ENCODE measurements at regions not wholly inside any gene's neighbourhood (a gene's known extent, or its start where the extent isn't known, plus 50 kb on each side); places are given as distances from the start of the nearest gene placed in this dataset.

GRCh38 chr3:31247850-31248562 lies 284.7 kb upstream of the STT3B start:
- no peaks in the 10 kb centered on the region for H3K9me3 Mint-ChIP-seq (ENCODE audit: low read depth)
- H3K4me3 Mint-ChIP-seq: no peak overlapping the region
- peak overlapping the region; percentile 42 for H3K27ac Mint-ChIP-seq
- H3K4me1 Mint-ChIP-seq (ENCODE audit: low read depth): peaks cover 34% of the 10 kb centered on the region
- H3K27me3 Mint-ChIP-seq: no peaks in the 10 kb centered on the region
- no peaks in the 10 kb centered on the region for H3K36me3 Mint-ChIP-seq

- no peaks in the 10 kb centered on the region for H3K27me3 Mint-ChIP-seq
- H3K9me3 Mint-ChIP-seq (ENCODE audit: low read depth): no peaks in the 10 kb centered on the region
- H3K36me3 Mint-ChIP-seq: peaks cover 1% of the 10 kb centered on the region
- no peak overlapping the region for H3K4me3 Mint-ChIP-seq
- peaks cover 40% of the 10 kb centered on the region for H3K4me1 Mint-ChIP-seq (ENCODE audit: low read depth)
- peak overlapping the region; percentile 42 for H3K27ac Mint-ChIP-seq
Measured at GRCh38 chr3:31248563-31248992, 284.1 kb upstream of the STT3B start.

- peaks cover 5% of the 10 kb centered on the region for H3K36me3 Mint-ChIP-seq
- no peak overlapping the region for H3K4me3 Mint-ChIP-seq
- H3K9me3 Mint-ChIP-seq (ENCODE audit: low read depth): no peaks in the 10 kb centered on the region
- H3K4me1 Mint-ChIP-seq (ENCODE audit: low read depth): peaks cover 49% of the 10 kb centered on the region
- no peak overlapping the region for H3K27ac Mint-ChIP-seq
- no peaks in the 10 kb centered on the region for H3K27me3 Mint-ChIP-seq
Measured at GRCh38 chr3:31249545-31249944, 283.2 kb upstream of the STT3B start.

- peaks cover 49% of the 10 kb centered on the region for H3K4me1 Mint-ChIP-seq (ENCODE audit: low read depth)
Measured at GRCh38 chr3:31250116-31250777, 282.5 kb upstream of the STT3B start.

GRCh38 chr3:31251083-31251482 lies 281.6 kb upstream of the STT3B start:
- Mint-ChIP-seq H3K27ac (no peak overlapping the region), H3K27me3 (no peaks in the 10 kb centered on the region), H3K36me3 (peaks cover 5% of the 10 kb centered on the region), H3K9me3 (ENCODE audit: low read depth) (no peaks in the 10 kb centered on the region), H3K4me3 (no peak overlapping the region), H3K4me1 (ENCODE audit: low read depth) (peaks cover 49% of the 10 kb centered on the region)

More at GRCh38 chr3:31250116-31250777, 282.5 kb upstream of the STT3B start:
- Mint-ChIP-seq H3K9me3 (ENCODE audit: low read depth) (no peaks in the 10 kb centered on the region), H3K4me3 (no peak overlapping the region), H3K36me3 (peaks cover 5% of the 10 kb centered on the region), H3K27me3 (no peaks in the 10 kb centered on the region), H3K27ac (no peak overlapping the region)

DNA sequence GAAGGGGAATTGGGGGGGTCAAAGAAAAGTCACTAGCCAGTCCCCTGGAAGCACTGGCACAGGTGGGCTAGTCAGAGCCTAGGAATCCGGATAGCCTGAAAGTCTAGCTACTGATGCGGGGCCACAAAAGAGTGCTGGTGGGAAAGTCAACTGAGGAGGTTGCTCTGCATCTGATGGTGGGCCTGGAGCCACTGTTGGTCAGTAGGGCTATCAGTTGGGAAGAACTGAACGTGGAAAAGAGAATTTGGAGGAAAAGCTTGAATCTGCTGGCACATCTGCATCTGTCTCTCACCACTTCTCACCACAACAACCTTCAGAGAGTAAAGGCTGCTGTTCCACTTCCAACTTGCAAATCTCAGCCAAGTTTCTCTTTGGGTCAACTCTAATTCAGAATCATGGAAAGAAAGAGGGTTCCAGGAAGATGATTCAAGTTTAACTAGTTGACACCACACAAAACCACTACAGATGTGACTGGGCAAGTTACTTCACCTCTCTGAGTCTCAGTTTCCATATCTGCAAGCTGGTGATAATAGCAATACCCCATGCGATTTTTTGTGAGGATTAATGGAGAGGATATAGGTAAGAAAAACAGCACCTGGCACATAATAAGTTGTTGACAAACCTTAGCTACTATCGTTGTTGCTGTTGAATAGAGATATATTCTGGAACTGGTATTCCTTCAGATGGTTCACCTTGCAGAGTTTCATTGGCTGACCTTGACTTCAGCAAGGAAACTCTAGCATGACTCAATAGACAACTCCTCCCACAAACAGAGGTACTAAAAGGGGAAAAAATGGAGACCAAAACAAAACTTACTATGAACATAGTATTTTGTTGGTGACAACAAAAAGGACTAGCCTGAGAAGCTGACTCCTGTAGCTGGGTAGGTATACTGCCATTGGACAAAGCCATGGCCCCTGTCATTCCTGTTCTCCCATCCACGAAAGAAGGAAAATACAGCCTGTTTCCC lies 280.2 kb upstream of the STT3B start:
- Mint-ChIP-seq H3K27me3 (no peaks in the 10 kb centered on the region), H3K36me3 (peaks cover 5% of the 10 kb centered on the region), H3K27ac (peak overlapping the region; percentile 25), H3K4me1 (ENCODE audit: low read depth) (peaks cover 51% of the 10 kb centered on the region), H3K4me3 (peak overlapping the region; percentile 2), H3K9me3 (ENCODE audit: low read depth) (no peaks in the 10 kb centered on the region)

DNA sequence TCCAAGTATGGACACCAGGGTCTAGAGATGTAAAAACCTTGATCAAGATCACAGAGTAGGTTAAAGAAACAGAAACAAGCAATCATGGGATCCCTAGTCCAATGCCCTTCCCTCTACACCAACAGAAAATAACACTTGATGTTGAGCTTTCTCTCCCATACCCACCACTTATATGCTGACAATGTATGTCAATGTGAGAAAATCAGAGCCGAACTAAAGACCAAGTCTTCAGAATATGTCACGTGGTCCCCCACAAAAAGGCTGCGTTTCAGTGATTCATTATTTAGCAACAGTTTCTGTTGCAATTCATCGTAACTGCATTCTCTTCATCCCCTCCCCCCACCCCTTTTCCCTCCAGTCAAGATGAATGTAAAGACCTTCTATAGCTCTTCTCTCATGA lies 278.9 kb upstream of the STT3B start:
- Mint-ChIP-seq H3K4me1 (ENCODE audit: low read depth) (peaks cover 48% of the 10 kb centered on the region), H3K27me3 (no peaks in the 10 kb centered on the region), H3K36me3 (peaks cover 5% of the 10 kb centered on the region), H3K9me3 (ENCODE audit: low read depth) (no peaks in the 10 kb centered on the region), H3K4me3 (peak overlapping the region; percentile 9), H3K27ac (no peak overlapping the region)

DNA sequence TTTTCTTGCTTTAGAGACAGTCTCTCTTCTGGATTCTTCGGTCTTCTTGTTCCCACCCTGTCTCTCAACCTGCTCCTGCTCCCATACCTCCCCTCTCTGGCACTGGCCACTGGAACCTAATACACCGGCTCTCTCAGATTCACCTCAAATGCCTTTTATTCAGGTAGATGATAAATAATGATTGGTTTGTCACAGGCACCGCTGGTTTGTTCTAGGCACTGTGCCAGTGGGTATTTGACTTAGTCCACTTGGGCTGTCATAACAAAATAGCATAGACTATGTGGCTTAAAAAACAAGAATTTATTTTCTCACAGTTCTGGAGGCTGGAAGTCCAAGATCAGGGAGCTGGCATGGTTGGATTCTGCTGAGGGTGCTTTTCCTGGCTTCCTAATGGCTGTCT lies 278.2 kb upstream of the STT3B start:
- Mint-ChIP-seq H3K4me3 (no peak overlapping the region), H3K36me3 (peaks cover 5% of the 10 kb centered on the region), H3K4me1 (ENCODE audit: low read depth) (peaks cover 46% of the 10 kb centered on the region), H3K27me3 (no peaks in the 10 kb centered on the region), H3K9me3 (ENCODE audit: low read depth) (no peaks in the 10 kb centered on the region), H3K27ac (peak overlapping the region; percentile 41)

- Mint-ChIP-seq H3K27me3 (no peaks in the 10 kb centered on the region), H3K9me3 (ENCODE audit: low read depth) (no peaks in the 10 kb centered on the region), H3K4me3 (no peak overlapping the region), H3K4me1 (ENCODE audit: low read depth) (peaks cover 40% of the 10 kb centered on the region), H3K36me3 (peaks cover 8% of the 10 kb centered on the region), H3K27ac (no peak overlapping the region)
Measured at GRCh38 chr3:31255007-31255581, 277.6 kb upstream of the STT3B start.

DNA sequence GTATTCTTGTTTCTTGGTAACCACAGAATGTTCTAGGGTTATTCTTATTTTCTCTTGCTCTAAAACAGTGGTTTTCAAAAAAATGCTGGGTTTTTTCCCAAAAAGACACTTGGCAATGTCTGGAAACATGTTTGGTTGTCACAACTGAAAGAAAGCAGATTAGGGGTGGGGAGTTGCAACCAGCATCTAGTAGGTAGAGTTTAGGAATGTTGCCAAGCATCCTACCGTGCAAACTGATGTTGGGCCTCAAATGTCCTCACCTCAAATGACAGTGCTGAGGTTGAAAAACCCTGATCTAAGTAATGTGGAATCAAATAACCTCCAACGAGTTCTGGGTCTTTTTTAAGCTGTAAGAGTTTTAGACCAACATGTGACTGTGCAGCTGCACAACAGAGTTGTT lies 270.5 kb upstream of the STT3B start:
- Mint-ChIP-seq H3K4me1 (ENCODE audit: low read depth) (no peaks in the 10 kb centered on the region), H3K4me3 (no peak overlapping the region), H3K9me3 (ENCODE audit: low read depth) (no peaks in the 10 kb centered on the region), H3K27me3 (no peaks in the 10 kb centered on the region), H3K27ac (no peak overlapping the region), H3K36me3 (peaks cover 5% of the 10 kb centered on the region)

DNA sequence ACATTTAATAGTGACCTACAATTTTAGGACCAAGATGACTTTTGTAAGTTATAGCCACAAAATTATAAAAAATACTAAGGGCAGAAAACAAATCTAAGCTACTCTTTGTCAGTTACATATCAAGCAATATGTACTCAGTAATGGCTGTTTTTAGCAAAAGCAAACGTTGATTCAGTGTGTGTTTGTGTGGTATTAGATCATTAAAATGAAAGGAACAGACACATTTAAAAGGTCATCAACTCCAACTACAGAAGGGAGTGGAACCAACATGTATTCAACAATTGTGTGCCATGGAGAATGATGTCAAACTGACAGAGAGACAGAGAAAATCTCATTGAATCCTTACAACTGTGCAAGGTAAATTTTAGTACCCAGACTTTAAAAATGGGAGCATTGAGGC lies 268.8 kb upstream of the STT3B start:
- H3K36me3 Mint-ChIP-seq: peaks cover 5% of the 10 kb centered on the region
- H3K9me3 Mint-ChIP-seq (ENCODE audit: low read depth): no peaks in the 10 kb centered on the region
- H3K27me3 Mint-ChIP-seq: no peaks in the 10 kb centered on the region
- peaks cover 6% of the 10 kb centered on the region for H3K4me1 Mint-ChIP-seq (ENCODE audit: low read depth)
- H3K4me3 Mint-ChIP-seq: no peak overlapping the region
- H3K27ac Mint-ChIP-seq: no peak overlapping the region

DNA sequence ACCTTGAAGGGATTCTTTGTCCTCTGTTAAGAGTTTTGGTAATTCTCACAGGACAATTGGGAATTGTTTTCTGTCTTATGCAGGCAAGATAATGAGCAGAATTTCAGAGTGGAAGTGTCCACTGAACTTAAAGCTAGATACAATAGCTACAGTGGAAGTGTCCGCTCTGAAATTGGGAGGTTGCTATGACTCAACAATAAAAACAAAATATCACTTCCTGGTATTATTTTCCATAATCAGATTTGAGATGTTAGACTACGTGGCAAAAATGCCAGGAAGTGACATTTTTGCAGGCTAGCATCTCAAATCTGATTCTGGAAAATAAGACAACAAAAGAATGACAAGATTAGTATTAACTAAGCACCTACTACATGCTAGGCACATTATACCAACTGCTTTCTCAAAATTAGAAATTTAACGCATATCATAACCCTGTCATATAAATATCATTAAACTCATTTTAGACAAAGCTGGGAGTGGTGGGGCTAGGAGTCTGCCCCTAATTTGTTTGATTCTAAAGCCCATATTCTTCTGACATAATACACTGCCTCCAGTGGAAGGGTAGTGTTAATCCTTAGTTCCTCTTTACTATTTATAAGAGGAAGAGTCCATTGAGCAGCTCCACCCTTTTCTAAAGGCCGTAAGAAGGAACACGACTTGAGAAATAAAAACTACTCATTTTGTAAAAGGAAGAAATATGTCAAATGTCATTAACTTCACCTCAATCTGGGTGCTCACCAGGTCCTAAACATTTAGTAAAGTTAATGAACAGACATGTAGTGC lies 266.9 kb upstream of the STT3B start:
- Mint-ChIP-seq H3K4me1 (ENCODE audit: low read depth) (peaks cover 7% of the 10 kb centered on the region), H3K27ac (no peak overlapping the region), H3K9me3 (ENCODE audit: low read depth) (no peaks in the 10 kb centered on the region), H3K4me3 (no peak overlapping the region), H3K27me3 (no peaks in the 10 kb centered on the region), H3K36me3 (peaks cover under 1% of the 10 kb centered on the region)

DNA sequence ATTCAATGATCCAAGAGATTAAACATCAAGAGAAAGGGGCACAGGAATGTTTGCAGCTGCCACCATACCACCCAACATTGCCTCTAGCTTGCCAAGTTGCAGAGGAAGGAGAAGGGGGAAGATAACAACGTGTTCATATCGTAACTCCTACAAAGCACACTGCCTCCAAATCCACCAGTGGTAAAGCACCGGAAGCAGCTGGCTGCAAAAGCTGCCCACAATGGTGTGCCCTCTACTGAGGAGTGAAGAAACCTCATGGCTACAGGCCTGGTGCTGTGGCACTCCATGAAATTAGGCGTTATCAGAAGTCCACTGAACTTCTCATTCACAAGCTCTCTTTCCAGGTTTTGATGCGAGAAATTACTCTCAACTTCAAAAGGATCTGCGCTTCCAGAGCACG lies 263.9 kb upstream of the STT3B start:
- Mint-ChIP-seq H3K4me1 (ENCODE audit: low read depth) (peaks cover 7% of the 10 kb centered on the region), H3K36me3 (no peaks in the 10 kb centered on the region), H3K27ac (no peak overlapping the region), H3K4me3 (no peak overlapping the region), H3K27me3 (no peaks in the 10 kb centered on the region), H3K9me3 (ENCODE audit: low read depth) (no peaks in the 10 kb centered on the region)

DNA sequence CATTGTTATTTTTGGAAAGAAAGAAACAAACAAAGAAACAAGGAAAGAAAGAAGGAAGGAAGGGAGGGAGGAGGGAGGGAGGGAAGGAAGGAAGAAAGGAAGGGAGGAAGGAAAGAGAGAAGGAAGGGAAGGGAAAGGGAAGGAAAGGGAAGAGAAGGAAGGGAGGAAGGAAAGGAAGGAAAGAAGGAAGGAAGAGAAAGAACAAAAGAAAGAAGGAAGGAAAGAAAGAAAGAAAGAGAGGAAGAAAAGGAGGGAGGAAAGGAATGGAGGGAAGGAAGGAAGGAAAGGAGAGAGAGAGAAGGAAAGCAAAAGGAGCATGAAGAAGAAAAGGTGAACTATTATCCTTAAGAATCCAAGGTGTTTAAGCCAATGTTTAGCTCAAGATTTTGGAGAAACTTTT lies 262.7 kb upstream of the STT3B start:
- no peak overlapping the region for H3K4me3 Mint-ChIP-seq
- no peaks in the 10 kb centered on the region for H3K9me3 Mint-ChIP-seq (ENCODE audit: low read depth)
- H3K4me1 Mint-ChIP-seq (ENCODE audit: low read depth): peaks cover 7% of the 10 kb centered on the region
- no peaks in the 10 kb centered on the region for H3K36me3 Mint-ChIP-seq
- H3K27me3 Mint-ChIP-seq: no peaks in the 10 kb centered on the region
- no peak overlapping the region for H3K27ac Mint-ChIP-seq

Measured in activated naive CD8-positive, alpha-beta T cell (primary cell).